Germinal center (tissue), 1 donor: ENCODE measurements at regions not wholly inside any gene's neighbourhood (a gene's known extent, or its start where the extent isn't known, plus 50 kb on each side); places are given as distances from the start of the nearest gene placed in this dataset.

Experiments
- DNase-seq: peaks from one replicate; pipeline ENCODE4 v3.0.0; 2012; ENCODE audit warnings: mixed read lengths, low spot score

GRCh38 chr6:130766239-130767144 is 60.7 kb upstream of the SMLR1 start:
- DNase-seq, result no peak

- no peak for DNase-seq
Observed at GRCh38 chr6:130769861-130770260, 57.3 kb upstream of the SMLR1 start.

GRCh38 chr6:130771741-130772140 is 55.5 kb upstream of the SMLR1 start:
- DNase-seq, result no peak

DNA sequence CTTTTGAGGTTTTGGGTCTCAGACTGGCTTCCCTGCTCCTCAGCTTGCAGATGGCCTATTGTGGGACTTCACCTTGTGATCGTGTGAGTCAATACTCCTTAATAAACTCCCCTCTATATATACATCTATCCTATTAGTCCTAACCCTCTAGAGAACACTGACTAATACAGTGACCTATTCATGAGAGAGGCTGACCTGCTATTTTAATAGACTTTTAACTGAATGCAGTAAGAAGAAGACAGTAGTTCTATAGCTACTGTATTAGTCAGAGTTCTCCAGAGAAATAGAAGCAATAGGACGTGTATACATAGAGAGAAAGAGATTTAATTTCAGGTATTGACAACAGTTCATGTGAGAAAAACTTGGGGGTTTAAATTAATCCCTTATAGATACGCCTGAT is 53.3 kb upstream of the SMLR1 start:
- no peak for DNase-seq

- no peak for DNase-seq
Observed at GRCh38 chr6:130775411-130776012, 51.7 kb upstream of the SMLR1 start.

DNA sequence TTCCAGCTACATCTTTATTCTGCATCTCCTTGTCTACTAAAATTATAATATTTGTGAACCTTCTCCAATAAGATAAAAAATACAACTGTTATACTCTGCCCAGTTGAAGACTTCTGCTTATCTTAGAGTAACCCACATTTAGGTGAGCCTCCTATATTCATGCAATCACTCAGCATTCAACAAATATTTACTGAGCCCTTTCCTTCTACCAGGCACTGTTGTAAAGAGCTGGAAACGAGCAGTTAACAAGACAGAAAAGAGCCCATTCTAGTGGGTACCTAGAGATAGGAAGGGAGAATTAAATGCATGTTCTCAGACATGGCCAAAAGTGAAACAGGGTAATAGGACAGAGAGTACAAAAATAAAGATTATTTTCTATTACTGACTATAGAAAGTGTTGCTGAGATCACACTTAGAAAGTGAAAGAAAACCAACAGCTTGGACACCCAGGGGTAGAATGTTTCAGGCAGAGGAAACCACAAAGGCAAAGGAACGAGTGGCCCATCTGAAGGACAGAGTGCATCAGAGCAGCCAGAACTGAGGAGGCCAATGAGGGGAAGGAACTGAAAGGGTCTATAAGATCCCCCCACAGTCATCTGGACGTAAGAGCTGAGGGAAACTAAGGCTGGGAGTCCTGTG is 50.8 kb upstream of the SMLR1 start:
- DNase-seq, result no peak
